SKM-1 treated with dmso at 0.1 percent for 144 hours (cell line): ENCODE measurements at regions not wholly inside any gene's neighbourhood (a gene's known extent, or its start where the extent isn't known, plus 50 kb on each side); places are given as distances from the start of the nearest gene placed in this dataset.

Source experiments
- DNase-seq: peaks from one replicate; lab custom pipeline; 2025; ENCODE audit not compliant: unreplicated experiment; lab: John Stamatoyannopoulos, UW

GRCh38 chr20:17012546-17013226 is 214.2 kb upstream of the PCSK2 start:
- no peak for DNase-seq

- DNase-seq: no peak
Observed at GRCh38 chr20:17014217-17014616, 212.6 kb upstream of the PCSK2 start.

- no peak for DNase-seq
Observed at GRCh38 chr20:17014756-17015366, 212.0 kb upstream of the PCSK2 start.

GRCh38 chr20:17017232-17017631 is 209.6 kb upstream of the PCSK2 start:
- no peak for DNase-seq

- no peak for DNase-seq
Observed at GRCh38 chr20:17021481-17021880, 205.4 kb upstream of the PCSK2 start.

- DNase-seq: no peak
Observed at GRCh38 chr20:17023036-17023435, 203.8 kb upstream of the PCSK2 start.

GRCh38 chr20:17023806-17024205 is 203.0 kb upstream of the PCSK2 start:
- DNase-seq: no peak

- no peak for DNase-seq
Observed at GRCh38 chr20:17024513-17025119, 202.2 kb upstream of the PCSK2 start.

GRCh38 chr20:17026346-17026745 is 200.5 kb upstream of the PCSK2 start:
- no peak for DNase-seq

GRCh38 chr20:17029698-17030097 is 197.1 kb upstream of the PCSK2 start:
- DNase-seq: no peak

- no peak for DNase-seq
Observed at GRCh38 chr20:17036541-17036940, 190.3 kb upstream of the PCSK2 start.

- no peak for DNase-seq
Observed at GRCh38 chr20:17042122-17042521, 184.7 kb upstream of the PCSK2 start.

- DNase-seq: no peak
Observed at GRCh38 chr20:17043323-17043722, 183.5 kb upstream of the PCSK2 start.

GRCh38 chr20:17044891-17045290 is 181.9 kb upstream of the PCSK2 start:
- DNase-seq: no peak

- no peak for DNase-seq
Observed at GRCh38 chr20:17059465-17059864, 167.4 kb upstream of the PCSK2 start.

- DNase-seq: no peak
Observed at GRCh38 chr20:17061715-17062114, 165.1 kb upstream of the PCSK2 start.

GRCh38 chr20:17062712-17063111 is 164.1 kb upstream of the PCSK2 start:
- no peak for DNase-seq

GRCh38 chr20:17066902-17067301 is 159.9 kb upstream of the PCSK2 start:
- DNase-seq: no peak

- no peak for DNase-seq
Observed at GRCh38 chr20:17068084-17068711, 158.6 kb upstream of the PCSK2 start.

GRCh38 chr20:17077030-17077429 is 149.8 kb upstream of the PCSK2 start:
- DNase-seq: no peak

- no peak for DNase-seq
Observed at GRCh38 chr20:17083738-17084137, 143.1 kb upstream of the PCSK2 start.

- no peak for DNase-seq
Observed at GRCh38 chr20:17084909-17085308, 141.9 kb upstream of the PCSK2 start.
